Hematopoietic multipotent progenitor cell (in vitro differentiated cells): ENCODE measurements at regions not wholly inside any gene's neighbourhood (a gene's known extent, or its start where the extent isn't known, plus 50 kb on each side); places are given as distances from the start of the nearest gene placed in this dataset.
"Not testable (repeated sequence)": the region's sequence is repeated elsewhere in the genome, so short reads cannot be mapped to it uniquely, and the experiment has no call there.

ENCODE experiments used
- DNase-seq, 3 donors: peaks; one replicate each; pipeline ENCODE4 v3.0.0-alpha.2; 2011 to 2015; ENCODE audit warnings: low read depth in 2 of 3, low spot score in 2 of 3

GRCh38 chrY:10627116-10627515, 1099.4 kb downstream of the TSPY10 start:
- peak; percentile 18 to 87 (median 68) for DNase-seq

GRCh38 chrY:10648813-10649212, 1121.1 kb downstream of the TSPY10 start:
- not testable (repeated sequence) for DNase-seq

GRCh38 chrY:10657120-10657519, 1129.4 kb downstream of the TSPY10 start:
- DNase-seq: not testable (repeated sequence)

GRCh38 chrY:10666785-10667184, 1139.1 kb downstream of the TSPY10 start:
- no peak for DNase-seq

GRCh38 chrY:10686414-10686813, 1158.7 kb downstream of the TSPY10 start:
- DNase-seq: no peak
